22Rv1 (cell line): ENCODE measurements at regions not wholly inside any gene's neighbourhood (a gene's known extent, or its start where the extent isn't known, plus 50 kb on each side); places are given as distances from the start of the nearest gene placed in this dataset.

Experiments
- ZFX ChIP-seq: fragments of 450-650 bp; IDR thresholded peaks from 2 replicates; pipeline ENCODE4 v1.6.1; 2017; ENCODE audit warnings: antibody characterized with exemption, borderline replicate concordance
- TF ChIP-seq, protein P1 (sequence below): fragments of 450-650 bp; IDR thresholded peaks from 2 replicates; pipeline ENCODE4 v1.5.1; 2017; ENCODE audit warnings: mild to moderate bottlenecking

GRCh38 chr17:63126607-63127006 is 160.6 kb downstream of the TANC2 start:
- TF ChIP-seq, protein P1, sequence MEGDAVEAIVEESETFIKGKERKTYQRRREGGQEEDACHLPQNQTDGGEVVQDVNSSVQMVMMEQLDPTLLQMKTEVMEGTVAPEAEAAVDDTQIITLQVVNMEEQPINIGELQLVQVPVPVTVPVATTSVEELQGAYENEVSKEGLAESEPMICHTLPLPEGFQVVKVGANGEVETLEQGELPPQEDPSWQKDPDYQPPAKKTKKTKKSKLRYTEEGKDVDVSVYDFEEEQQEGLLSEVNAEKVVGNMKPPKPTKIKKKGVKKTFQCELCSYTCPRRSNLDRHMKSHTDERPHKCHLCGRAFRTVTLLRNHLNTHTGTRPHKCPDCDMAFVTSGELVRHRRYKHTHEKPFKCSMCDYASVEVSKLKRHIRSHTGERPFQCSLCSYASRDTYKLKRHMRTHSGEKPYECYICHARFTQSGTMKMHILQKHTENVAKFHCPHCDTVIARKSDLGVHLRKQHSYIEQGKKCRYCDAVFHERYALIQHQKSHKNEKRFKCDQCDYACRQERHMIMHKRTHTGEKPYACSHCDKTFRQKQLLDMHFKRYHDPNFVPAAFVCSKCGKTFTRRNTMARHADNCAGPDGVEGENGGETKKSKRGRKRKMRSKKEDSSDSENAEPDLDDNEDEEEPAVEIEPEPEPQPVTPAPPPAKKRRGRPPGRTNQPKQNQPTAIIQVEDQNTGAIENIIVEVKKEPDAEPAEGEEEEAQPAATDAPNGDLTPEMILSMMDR, result no peak
- no peak for TF ChIP-seq ZFX
